Smooth muscle cell (in vitro differentiated cells): ENCODE measurements at regions not wholly inside any gene's neighbourhood (a gene's known extent, or its start where the extent isn't known, plus 50 kb on each side); places are given as distances from the start of the nearest gene placed in this dataset.

ENCODE experiments used
- DNase-seq: peaks from one replicate; lab custom pipeline; 2025; ENCODE audit not compliant: unreplicated experiment; lab: John Stamatoyannopoulos, UW
- H2AFZ ChIP-seq: fragments of 200-600 bp; sonication (generic); 2 replicates; pipeline ENCODE4 v1.6.0; 2016; ENCODE audit warnings: antibody characterized with exemption, low read depth, mild to moderate bottlenecking
- H3F3A ChIP-seq: fragments of 200-600 bp; sonication (generic); 2 replicates; pipeline ENCODE4 v1.6.0; 2017; ENCODE audit warnings: antibody characterized with exemption, low read depth
- H3K27ac ChIP-seq: fragments of 200-600 bp; sonication (generic); 2 replicates; pipeline ENCODE4 v1.5.1; 2016; ENCODE audit warnings: low read depth, mild to moderate bottlenecking
- H3K27me3 ChIP-seq: fragments of 200-600 bp; sonication (generic); 2 replicates; pipeline ENCODE4 v1.6.1; 2016; ENCODE audit warnings: low read depth, mild to moderate bottlenecking
- H3K36me3 ChIP-seq: fragments of 200-600 bp; sonication (generic); 2 replicates; pipeline ENCODE4 v1.5.1; 2016; ENCODE audit warnings: low read depth
- H3K4me1 ChIP-seq: fragments of 200-600 bp; sonication (generic); 2 replicates; pipeline ENCODE4 v1.5.1; 2016; ENCODE audit warnings: low read depth
- H3K4me2 ChIP-seq: fragments of 200-600 bp; sonication (generic); 2 replicates; pipeline ENCODE4 v1.6.0; 2016; ENCODE audit warnings: mild to moderate bottlenecking
- H3K4me3 ChIP-seq: fragments of 200-600 bp; sonication (generic); 2 replicates; pipeline ENCODE4 v1.5.1; 2016; ENCODE audit warnings: mild to moderate bottlenecking
- H3K79me2 ChIP-seq: fragments of 200-600 bp; sonication (generic); 2 replicates; pipeline ENCODE4 v1.6.0; 2016; ENCODE audit warnings: low read depth, mild to moderate bottlenecking
- H3K9ac ChIP-seq: fragments of 200-600 bp; sonication (generic); 2 replicates; pipeline ENCODE4 v1.6.0; 2016; ENCODE audit warnings: low read depth
- H3K9me3 ChIP-seq: fragments of 200-600 bp; sonication (generic); replicated peaks from 2 replicates; pipeline ENCODE4 v1.5.1; 2016; ENCODE audit warnings: low read depth
- H4K20me1 ChIP-seq: fragments of 200-600 bp; sonication (generic); 2 replicates; pipeline ENCODE4 v1.6.0; 2016; ENCODE audit warnings: low read depth
- WGBS: methylation state at CpG from one replicate; pipeline ENCODE4 v1.1.7; 2016; ENCODE audit warnings: low lambda C conversion rate; 5-methylcytosine and 5-hydroxymethylcytosine counted together
- TF ChIP-seq, protein P1 (sequence below): fragments of 200-600 bp; sonication (generic); IDR thresholded peaks from 2 replicates; pipeline ENCODE4 v1.5.1; 2017; ENCODE audit warnings: borderline replicate concordance, mild to moderate bottlenecking, antibody characterized with exemption; ENCODE audit not compliant: insufficient read depth, poor library complexity, severe bottlenecking

DNA sequence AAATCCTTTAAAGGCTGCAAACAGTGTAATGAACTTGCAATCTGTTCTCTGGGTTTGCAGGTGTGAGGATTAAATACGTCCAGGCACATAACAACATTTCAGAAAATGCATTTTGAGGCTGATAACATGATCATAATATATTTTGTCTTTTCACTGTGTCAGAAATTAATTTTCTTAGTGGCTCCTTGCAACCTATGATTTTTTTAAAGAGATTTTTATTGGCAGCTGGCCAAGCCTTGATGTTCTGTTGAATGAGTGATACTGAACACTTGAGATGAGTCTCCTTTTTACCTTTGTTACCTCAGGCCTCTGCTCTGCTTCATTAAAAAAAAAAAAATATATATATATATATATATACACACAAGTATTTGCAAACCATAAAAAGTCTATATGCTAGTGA is 68.2 kb upstream of the TENM3 start:
- Histone ChIP-seq H3K79me2 (peaks cover 97% of the 10 kb centered on the region), H3K4me3 (no peak overlapping the region), H3K4me1 (peaks cover 22% of the 10 kb centered on the region), H3K36me3 (no peaks in the 10 kb centered on the region), H4K20me1 (peaks cover 21% of the 10 kb centered on the region), H3K27me3 (no peaks in the 10 kb centered on the region), H3F3A (peaks cover 9% of the 10 kb centered on the region), H3K9me3 (no peaks in the 10 kb centered on the region), H3K9ac (no peak overlapping the region), H3K4me2 (no peak overlapping the region), H3K27ac (no peak overlapping the region), H2AFZ (no peak overlapping the region)
- TF ChIP-seq, protein P1, sequence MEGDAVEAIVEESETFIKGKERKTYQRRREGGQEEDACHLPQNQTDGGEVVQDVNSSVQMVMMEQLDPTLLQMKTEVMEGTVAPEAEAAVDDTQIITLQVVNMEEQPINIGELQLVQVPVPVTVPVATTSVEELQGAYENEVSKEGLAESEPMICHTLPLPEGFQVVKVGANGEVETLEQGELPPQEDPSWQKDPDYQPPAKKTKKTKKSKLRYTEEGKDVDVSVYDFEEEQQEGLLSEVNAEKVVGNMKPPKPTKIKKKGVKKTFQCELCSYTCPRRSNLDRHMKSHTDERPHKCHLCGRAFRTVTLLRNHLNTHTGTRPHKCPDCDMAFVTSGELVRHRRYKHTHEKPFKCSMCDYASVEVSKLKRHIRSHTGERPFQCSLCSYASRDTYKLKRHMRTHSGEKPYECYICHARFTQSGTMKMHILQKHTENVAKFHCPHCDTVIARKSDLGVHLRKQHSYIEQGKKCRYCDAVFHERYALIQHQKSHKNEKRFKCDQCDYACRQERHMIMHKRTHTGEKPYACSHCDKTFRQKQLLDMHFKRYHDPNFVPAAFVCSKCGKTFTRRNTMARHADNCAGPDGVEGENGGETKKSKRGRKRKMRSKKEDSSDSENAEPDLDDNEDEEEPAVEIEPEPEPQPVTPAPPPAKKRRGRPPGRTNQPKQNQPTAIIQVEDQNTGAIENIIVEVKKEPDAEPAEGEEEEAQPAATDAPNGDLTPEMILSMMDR = no peak
- DNase-seq = no peak
- WGBS = 98% methylated on average over 1 of the region's 1 CpG

DNA sequence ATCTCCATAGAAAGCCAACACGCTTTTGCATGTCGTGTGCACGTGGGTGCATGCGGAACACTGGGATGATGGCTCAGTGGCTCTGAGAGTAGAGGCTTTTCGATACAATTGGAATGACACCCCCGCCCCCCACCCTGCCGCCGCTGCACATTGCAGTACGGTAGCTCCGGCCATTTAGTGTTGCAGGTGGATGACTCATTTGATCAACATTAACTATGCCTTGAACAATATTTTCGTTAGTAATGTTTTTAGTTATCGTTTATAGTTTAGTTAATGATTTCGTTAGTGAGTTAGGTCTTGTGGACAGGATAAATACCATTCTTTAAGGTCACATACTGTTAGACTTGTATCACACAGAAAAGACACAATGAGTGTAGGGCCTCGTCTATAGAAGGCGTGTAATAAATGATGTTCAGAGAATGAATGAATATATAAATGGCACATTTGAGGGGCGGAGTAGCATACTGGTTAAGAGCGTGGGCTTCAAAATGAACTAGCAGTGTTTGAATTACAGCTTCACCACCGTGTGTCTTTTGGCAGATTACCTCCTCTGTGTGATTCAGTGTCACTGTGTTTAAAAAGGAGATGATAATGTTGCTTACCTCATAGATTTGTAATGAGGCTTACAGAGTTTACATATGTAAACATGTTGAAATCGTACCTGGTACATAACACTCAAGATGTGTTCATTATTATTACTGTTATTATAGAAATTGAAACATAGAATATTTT is 67.2 kb upstream of the TENM3 start:
- peaks cover 12% of the 10 kb centered on the region for H3F3A ChIP-seq
- H3K9ac ChIP-seq = no peak overlapping the region
- no peaks in the 10 kb centered on the region for H3K36me3 ChIP-seq
- H3K27me3 ChIP-seq = no peaks in the 10 kb centered on the region
- no peaks in the 10 kb centered on the region for H3K9me3 ChIP-seq
- H3K4me1 ChIP-seq = peaks cover 32% of the 10 kb centered on the region
- no peak for DNase-seq
- 84% methylated on average over 19 of the region's 19 CpGs for WGBS
- H3K4me3 ChIP-seq = no peak overlapping the region
- H3K4me2 ChIP-seq = no peak overlapping the region
- peaks cover 97% of the 10 kb centered on the region for H3K79me2 ChIP-seq
- no peak overlapping the region for H3K27ac ChIP-seq
- TF ChIP-seq, protein P1 = no peak
- peaks cover 17% of the 10 kb centered on the region for H4K20me1 ChIP-seq
- H2AFZ ChIP-seq = no peak overlapping the region

DNA sequence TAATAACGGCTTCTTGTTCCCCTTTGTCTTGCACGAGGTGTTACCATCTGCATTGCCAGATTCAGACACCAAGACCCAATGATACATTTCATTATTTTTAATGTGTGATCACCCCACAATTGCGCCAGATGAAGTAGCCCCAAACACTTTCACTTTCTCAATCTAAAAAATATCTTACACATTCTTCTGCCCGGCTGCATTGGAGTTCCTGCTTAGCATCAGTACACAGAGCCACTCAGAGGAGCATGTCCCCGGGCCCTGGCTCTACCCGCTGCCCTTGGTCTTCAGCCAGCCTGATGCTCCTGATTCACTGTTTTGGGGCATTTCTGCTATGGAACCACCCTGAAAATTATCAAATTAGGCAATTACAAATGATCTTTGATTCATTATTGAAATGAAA is 66.0 kb upstream of the TENM3 start:
- no peak for DNase-seq
- Histone ChIP-seq H3K79me2 (peaks cover 97% of the 10 kb centered on the region), H3K4me2 (no peak overlapping the region), H3K9me3 (no peaks in the 10 kb centered on the region), H4K20me1 (peaks cover 11% of the 10 kb centered on the region), H3K36me3 (no peaks in the 10 kb centered on the region), H3K4me3 (no peak overlapping the region), H3K4me1 (peaks cover 40% of the 10 kb centered on the region), H2AFZ (no peak overlapping the region), H3K9ac (no peak overlapping the region), H3K27ac (no peak overlapping the region), H3K27me3 (no peaks in the 10 kb centered on the region), H3F3A (peaks cover 12% of the 10 kb centered on the region)
- TF ChIP-seq, protein P1 = no peak
- WGBS = 85% methylated on average over 6 of the region's 6 CpGs

DNA sequence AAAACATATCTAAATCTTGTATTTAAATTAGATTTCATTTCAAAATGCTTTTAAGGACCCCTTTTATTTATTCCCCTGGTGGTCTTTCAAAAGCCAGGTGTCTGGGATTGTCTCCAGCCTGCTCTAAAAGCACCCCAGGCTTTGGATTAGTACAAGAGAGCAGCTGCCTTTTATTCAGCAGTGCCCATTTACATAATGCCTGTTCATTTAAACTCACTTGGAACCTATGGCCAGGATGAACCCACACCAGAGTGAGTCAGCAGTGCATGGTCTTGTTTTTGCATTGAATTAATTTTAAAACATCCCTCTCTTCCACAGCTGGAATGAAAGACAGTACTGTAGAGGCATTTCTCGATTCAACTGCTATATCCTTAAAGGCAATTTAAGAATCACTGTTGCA is 64.1 kb upstream of the TENM3 start:
- Histone ChIP-seq H3K4me1 (peaks cover 43% of the 10 kb centered on the region), H3K27me3 (no peaks in the 10 kb centered on the region), H2AFZ (no peak overlapping the region), H3K4me3 (peak overlapping the region; percentile 28), H3K79me2 (peaks cover 96% of the 10 kb centered on the region), H3K9me3 (no peaks in the 10 kb centered on the region), H3K9ac (peak overlapping the region; percentile 18), H3F3A (peaks cover 12% of the 10 kb centered on the region), H3K27ac (peak overlapping the region; percentile 84), H4K20me1 (no peaks in the 10 kb centered on the region), H3K36me3 (no peaks in the 10 kb centered on the region), H3K4me2 (peak overlapping the region; percentile 75)
- DNase-seq = no peak
- WGBS = 27% methylated on average over 1 of the region's 1 CpG
- TF ChIP-seq, protein P1 = no peak
